ENCODE measurements at regions not wholly inside any gene's neighbourhood (a gene's known extent, or its start where the extent isn't known, plus 50 kb on each side); places are given as distances from the start of the nearest gene placed in this dataset.

GRCh38 chr5:17354265-17354664, 136.8 kb downstream of the BASP1 start:
- intact Hi-C loops (cut with micrococcal nuclease; ENCODE audit: unreplicated experiment) = no loop called here
- Histone ChIP-seq H3K79me2 (ENCODE audit: insufficient read depth, low read depth, low read length) (no peaks in the 10 kb centered on the region), H3K4me2 (ENCODE audit: low read length) (no peak overlapping the region), H3K27ac (ENCODE audit: low read depth, low read length, poor library complexity, severe bottlenecking) (no peak overlapping the region), H3K36me3 (ENCODE audit: insufficient read depth, low read length) (no peaks in the 10 kb centered on the region; the same call in 1 of the 2 replicates), H3K4me3 (ENCODE audit: low read depth, low read length, poor library complexity, severe bottlenecking) (no peak overlapping the region), H4K20me1 (ENCODE audit: insufficient read depth, low read length) (no peaks in the 10 kb centered on the region), H3K9me2 (ENCODE audit: insufficient read depth, low read length) (no peaks in the 10 kb centered on the region), H3K4me1 (ENCODE audit: insufficient read depth, low read length, poor library complexity, severe bottlenecking) (peaks cover 15% of the 10 kb centered on the region), H3K9me3 (ENCODE audit: low read length) (peaks cover 5% of the 10 kb centered on the region; the same call in 1 of the 2 replicates), H2AFZ (ENCODE audit: low read length) (no peak overlapping the region)
- ChIA-PET POLR2A (no interaction called here), CTCF (ENCODE audit: unreplicated experiment) (no interaction called here)
- DNase-seq (ENCODE audit: low spot score) = no peak
- no peak for TF ChIP-seq CTCF (conservative IDR thresholded peaks at IDR 0.05; ENCODE audit: low read length)
- no peak for TF ChIP-seq EZH2phosphoT487 (IDR thresholded peaks at IDR 0.05; ENCODE audit: borderline replicate concordance, low read depth, low read length)
- BruUV-seq (replicated peaks) = no TSS peak

GRCh38 chr5:17355586-17356346, 138.3 kb downstream of the BASP1 start:
- Histone ChIP-seq H3K9me3 (ENCODE audit: low read length) (peaks cover 5% of the 10 kb centered on the region; the same call in 1 of the 2 replicates), H3K4me2 (ENCODE audit: low read length) (no peak overlapping the region), H3K4me1 (ENCODE audit: insufficient read depth, low read length, poor library complexity, severe bottlenecking) (peaks cover 10% of the 10 kb centered on the region), H3K4me3 (ENCODE audit: low read depth, low read length, poor library complexity, severe bottlenecking) (no peak overlapping the region), H2AFZ (ENCODE audit: low read length) (no peak overlapping the region), H4K20me1 (ENCODE audit: insufficient read depth, low read length) (no peaks in the 10 kb centered on the region), H3K36me3 (ENCODE audit: insufficient read depth, low read length) (no peaks in the 10 kb centered on the region; the same call in 1 of the 2 replicates), H3K27ac (ENCODE audit: low read depth, low read length, poor library complexity, severe bottlenecking) (no peak overlapping the region), H3K79me2 (ENCODE audit: insufficient read depth, low read depth, low read length) (no peaks in the 10 kb centered on the region), H3K9me2 (ENCODE audit: insufficient read depth, low read length) (no peaks in the 10 kb centered on the region)
- ChIA-PET POLR2A (interaction anchor here (0.6 to 1.5 kb wide), 3 partner anchors 14 to 79 kb away, joined by 4 to 6 read pairs (median 6); no protein-coding TSS in a partner anchor), CTCF (ENCODE audit: unreplicated experiment) (no interaction called here)
- no TSS peak for BruUV-seq (replicated peaks)
- no peak for DNase-seq (ENCODE audit: low spot score)
- no peak for TF ChIP-seq EZH2phosphoT487 (IDR thresholded peaks at IDR 0.05; ENCODE audit: borderline replicate concordance, low read depth, low read length)
- no peak for TF ChIP-seq CTCF (conservative IDR thresholded peaks at IDR 0.05; ENCODE audit: low read length)
- intact Hi-C loops (cut with micrococcal nuclease; ENCODE audit: unreplicated experiment) = no loop called here

DNA sequence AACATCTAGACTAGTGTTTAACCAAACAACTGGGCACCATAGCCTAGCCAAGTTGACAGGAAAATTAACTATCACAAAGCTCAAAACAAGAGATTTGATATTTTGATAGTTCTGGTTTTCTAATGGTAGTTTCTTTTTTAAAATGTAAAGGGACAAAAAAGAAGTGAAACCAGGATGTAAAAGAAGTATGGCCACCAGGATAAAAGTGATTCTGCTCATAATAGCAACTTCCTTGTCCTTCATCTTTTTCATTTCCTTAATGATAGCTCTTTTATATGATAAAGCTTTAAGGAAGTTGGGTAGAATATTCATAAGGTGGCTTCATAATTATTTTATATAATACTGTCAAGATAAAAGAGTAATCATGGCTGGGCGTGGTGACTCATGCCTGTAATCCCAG, 139.1 kb downstream of the BASP1 start:
- peaks cover 5% of the 10 kb centered on the region; the same call in 1 of the 2 replicates for H3K9me3 ChIP-seq (ENCODE audit: low read length)
- CTCF ChIA-PET (ENCODE audit: unreplicated experiment) = no interaction called here
- intact Hi-C loops (cut with micrococcal nuclease; ENCODE audit: unreplicated experiment) = no loop called here
- no peak overlapping the region for H3K4me2 ChIP-seq (ENCODE audit: low read length)
- no peak for TF ChIP-seq EZH2phosphoT487 (IDR thresholded peaks at IDR 0.05; ENCODE audit: borderline replicate concordance, low read depth, low read length)
- no peak for TF ChIP-seq CTCF (conservative IDR thresholded peaks at IDR 0.05; ENCODE audit: low read length)
- H3K36me3 ChIP-seq (ENCODE audit: insufficient read depth, low read length) = no peaks in the 10 kb centered on the region; the same call in 1 of the 2 replicates
- no TSS peak for BruUV-seq (replicated peaks)
- POLR2A ChIA-PET = interaction anchor here (1.0 to 1.5 kb wide), 3 partner anchors 10 to 78 kb away, joined by 3 to 6 read pairs (median 6); no protein-coding TSS in a partner anchor
- no peaks in the 10 kb centered on the region for H3K9me2 ChIP-seq (ENCODE audit: insufficient read depth, low read length)
- no peak for DNase-seq (ENCODE audit: low spot score)
- H3K27ac ChIP-seq (ENCODE audit: low read depth, low read length, poor library complexity, severe bottlenecking) = no peak overlapping the region
- H3K79me2 ChIP-seq (ENCODE audit: insufficient read depth, low read depth, low read length) = no peaks in the 10 kb centered on the region
- no peaks in the 10 kb centered on the region for H4K20me1 ChIP-seq (ENCODE audit: insufficient read depth, low read length)
- peaks cover 10% of the 10 kb centered on the region for H3K4me1 ChIP-seq (ENCODE audit: insufficient read depth, low read length, poor library complexity, severe bottlenecking)
- no peak overlapping the region for H2AFZ ChIP-seq (ENCODE audit: low read length)
- no peak overlapping the region for H3K4me3 ChIP-seq (ENCODE audit: low read depth, low read length, poor library complexity, severe bottlenecking)
